ENCODE measurements at regions not wholly inside any gene's neighbourhood (a gene's known extent, or its start where the extent isn't known, plus 50 kb on each side); places are given as distances from the start of the nearest gene placed in this dataset.

DNA sequence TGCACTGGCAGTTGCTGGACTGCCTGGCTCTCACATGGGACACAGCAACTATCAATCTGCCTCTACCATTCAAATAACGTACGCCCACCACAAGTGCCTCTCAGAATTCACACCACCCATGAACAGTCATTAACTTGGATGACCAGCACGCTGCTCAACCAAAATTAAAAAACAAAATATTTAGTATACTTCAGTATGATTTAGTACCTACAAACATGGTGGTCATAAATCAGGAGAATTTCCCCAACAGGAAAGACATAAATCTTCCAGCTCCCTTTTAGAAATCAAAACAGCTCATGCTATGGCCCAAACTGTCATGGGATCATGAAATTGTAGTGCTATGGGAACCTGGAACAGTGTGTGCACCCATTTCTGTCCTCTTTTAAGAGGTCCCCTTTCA, 317.4 kb upstream of the ETAA1 start:
- TF ChIP-seq, protein P1, sequence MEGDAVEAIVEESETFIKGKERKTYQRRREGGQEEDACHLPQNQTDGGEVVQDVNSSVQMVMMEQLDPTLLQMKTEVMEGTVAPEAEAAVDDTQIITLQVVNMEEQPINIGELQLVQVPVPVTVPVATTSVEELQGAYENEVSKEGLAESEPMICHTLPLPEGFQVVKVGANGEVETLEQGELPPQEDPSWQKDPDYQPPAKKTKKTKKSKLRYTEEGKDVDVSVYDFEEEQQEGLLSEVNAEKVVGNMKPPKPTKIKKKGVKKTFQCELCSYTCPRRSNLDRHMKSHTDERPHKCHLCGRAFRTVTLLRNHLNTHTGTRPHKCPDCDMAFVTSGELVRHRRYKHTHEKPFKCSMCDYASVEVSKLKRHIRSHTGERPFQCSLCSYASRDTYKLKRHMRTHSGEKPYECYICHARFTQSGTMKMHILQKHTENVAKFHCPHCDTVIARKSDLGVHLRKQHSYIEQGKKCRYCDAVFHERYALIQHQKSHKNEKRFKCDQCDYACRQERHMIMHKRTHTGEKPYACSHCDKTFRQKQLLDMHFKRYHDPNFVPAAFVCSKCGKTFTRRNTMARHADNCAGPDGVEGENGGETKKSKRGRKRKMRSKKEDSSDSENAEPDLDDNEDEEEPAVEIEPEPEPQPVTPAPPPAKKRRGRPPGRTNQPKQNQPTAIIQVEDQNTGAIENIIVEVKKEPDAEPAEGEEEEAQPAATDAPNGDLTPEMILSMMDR (IDR thresholded peaks at IDR 0.05), result no peak
- no peak for TF ChIP-seq EZH2 (IDR thresholded peaks at IDR 0.05; ENCODE audit: borderline replicate concordance, insufficient read depth, low read depth, low read length, poor library complexity, severe bottlenecking)
